H1 (cell line): ENCODE measurements at regions not wholly inside any gene's neighbourhood (a gene's known extent, or its start where the extent isn't known, plus 50 kb on each side); places are given as distances from the start of the nearest gene placed in this dataset.

Experiments used
- CTCF ChIA-PET: fragments of 300-600 bp; sonication (Branson Sonifier 250); formaldehyde crosslinking; loops from one replicate; lab custom pipeline; 2021; ENCODE audit not compliant: partially characterized antibody; lab: Charles Lee
- POLR2A ChIA-PET: fragments of 300-600 bp; sonication (Branson Sonifier 250); formaldehyde crosslinking; loops from one replicate; lab custom pipeline; 2021; ENCODE audit warnings: inconsistent platforms; ENCODE audit not compliant: partially characterized antibody; lab: Charles Lee
- DNase-seq, 2 experiments: peaks; one replicate each; pipeline versions ENCODE4 v3.0.0 to v3.0.0-alpha.2; 2010 to 2022; ENCODE audit warnings: low spot score in 2 of 2, low read depth in 1 of 2, mixed read lengths in 1 of 2
- FAIRE-seq: peaks from 2 replicates; lab custom pipeline; 2011; peaks lifted over from hg19 to GRCh38; lab: Jason Lieb, UNC
- H2AFZ ChIP-seq: 2 replicates; pipeline ENCODE4 v1.8.1; 2012; ENCODE audit warnings: low read length, inconsistent platforms
- H2AK5ac ChIP-seq: 2 replicates; pipeline ENCODE4 v1.6.1; 2013; ENCODE audit warnings: low read depth, low read length
- H2BK120ac ChIP-seq: replicated peaks from 2 replicates; pipeline ENCODE3; 2013; ENCODE audit warnings: low read depth, low read length, inconsistent platforms
- H2BK12ac ChIP-seq: 2 replicates; pipeline ENCODE4 v1.6.1; 2013; ENCODE audit warnings: low read depth, low read length
- H2BK15ac ChIP-seq: 2 replicates; pipeline ENCODE4 v1.6.1; 2013; ENCODE audit warnings: low read length
- H2BK20ac ChIP-seq: 2 replicates; pipeline ENCODE4 v1.6.1; 2013; ENCODE audit warnings: low read length
- H2BK5ac ChIP-seq: 2 replicates; pipeline ENCODE4 v1.6.1; 2013; ENCODE audit warnings: low read depth, low read length
- H3K14ac ChIP-seq: 2 replicates; pipeline ENCODE4 v1.6.1; 2013; ENCODE audit warnings: inconsistent platforms; ENCODE audit not compliant: insufficient read length
- H3K18ac ChIP-seq: 2 replicates; pipeline ENCODE4 v1.6.1; 2013; ENCODE audit warnings: low read length; ENCODE audit errors: extremely low read depth
- H3K23ac ChIP-seq: 2 replicates; pipeline ENCODE4 v1.6.1; 2013; ENCODE audit warnings: inconsistent platforms; ENCODE audit not compliant: insufficient read length
- H3K23me2 ChIP-seq: 2 replicates; pipeline ENCODE4 v1.6.1; 2013; ENCODE audit warnings: low read depth, low read length
- H3K27ac ChIP-seq: 2 replicates; pipeline ENCODE4 v1.6.1; 2011; ENCODE audit warnings: low read depth, low read length, inconsistent platforms
- H3K27me3 ChIP-seq, 4 experiments: replicated peaks in 1 of 4; 1 replicate in 1 of 4; 2 replicates in 3 of 4; pipeline versions ENCODE4 v1.6.1 to v1.8.1; 2011 to 2013; ENCODE audit warnings: low read length in 3 of 4, mild to moderate bottlenecking in 3 of 4, inconsistent platforms in 2 of 4, mixed read lengths in 2 of 4, moderate library complexity in 1 of 4; ENCODE audit not compliant: control insufficient read depth in 3 of 4, insufficient read depth in 3 of 4; ENCODE audit errors: extremely low read depth in 1 of 4
- H3K36me3 ChIP-seq, 4 experiments: 2 replicates each; pipeline versions ENCODE4 v1.6.1 to v1.8.1; 2011 to 2013; ENCODE audit warnings: mild to moderate bottlenecking in 4 of 4, low read length in 3 of 4, moderate library complexity in 2 of 4, control low read depth in 1 of 4, inconsistent platforms in 1 of 4; ENCODE audit not compliant: insufficient read depth in 4 of 4, control insufficient read depth in 2 of 4
- H3K4ac ChIP-seq: replicated peaks from 2 replicates; pipeline ENCODE3; 2013; ENCODE audit warnings: low read length, low read depth, mixed read lengths, inconsistent platforms; ENCODE audit not compliant: insufficient read length
- H3K4me1 ChIP-seq, 4 experiments: replicated peaks in 1 of 4; 1 replicate in 1 of 4; 2 replicates in 3 of 4; pipeline versions ENCODE4 v1.6.1 to v1.8.1; 2011 to 2013; ENCODE audit warnings: low read length in 3 of 4, inconsistent platforms in 2 of 4, mixed read lengths in 1 of 4; ENCODE audit not compliant: insufficient read depth in 4 of 4, control insufficient read depth in 3 of 4
- H3K4me2 ChIP-seq, 2 experiments: 2 replicates each; pipeline versions ENCODE4 v1.6.1 to v1.8.1; 2011 to 2013; ENCODE audit warnings: low read depth in 2 of 2, low read length in 2 of 2, control low read depth in 1 of 2, inconsistent platforms in 1 of 2, mild to moderate bottlenecking in 1 of 2; ENCODE audit not compliant: insufficient read depth in 1 of 2
- H3K4me3 ChIP-seq, 4 experiments: fragments of 200-600, 300-600 bp in 1 of 4; sonication (generic), shearing (Covaris generic), sonication (Bioruptor Twin) in 1 of 4; 2 replicates each; pipeline versions ENCODE4 v1.5.1 to v1.8.1; 2011 to 2016; ENCODE audit warnings: low read length in 4 of 4, low read depth in 3 of 4, control low read depth in 2 of 4, inconsistent platforms in 2 of 4, mild to moderate bottlenecking in 2 of 4, mixed read lengths in 1 of 4, moderate library complexity in 1 of 4; ENCODE audit not compliant: insufficient read depth in 2 of 4; ENCODE audit errors: extremely low read depth in 1 of 4
- H3K56ac ChIP-seq: replicated peaks from 2 replicates; pipeline ENCODE3; 2013; ENCODE audit warnings: low read depth, mild to moderate bottlenecking, mixed read lengths, low read length, inconsistent platforms; ENCODE audit not compliant: insufficient read length
- H3K79me1 ChIP-seq: 2 replicates; pipeline ENCODE4 v1.6.1; 2013; ENCODE audit warnings: low read depth, low read length, control low read depth
- H3K79me2 ChIP-seq, 2 experiments: 2 replicates each; pipeline versions ENCODE4 v1.6.1 to v1.8.1; 2012 to 2013; ENCODE audit warnings: low read length in 2 of 2, mild to moderate bottlenecking in 2 of 2, inconsistent platforms in 1 of 2; ENCODE audit not compliant: insufficient read depth in 2 of 2, control insufficient read depth in 1 of 2
- H3K9ac ChIP-seq, 4 experiments: replicated peaks in 1 of 4; 1 replicate in 1 of 4; 2 replicates in 3 of 4; pipeline versions ENCODE4 v1.6.1 to v1.8.1; 2011 to 2013; ENCODE audit warnings: low read depth in 3 of 4, low read length in 3 of 4, control low read depth in 2 of 4, mild to moderate bottlenecking in 2 of 4, moderate library complexity in 2 of 4, inconsistent platforms in 1 of 4; ENCODE audit errors: extremely low read depth in 1 of 4
- H3K9me3 ChIP-seq, 2 experiments: 2 replicates each; pipeline versions ENCODE4 v1.6.1 to v1.8.1; 2012 to 2013; ENCODE audit warnings: mild to moderate bottlenecking in 2 of 2, moderate library complexity in 2 of 2, control low read depth in 1 of 2, inconsistent platforms in 1 of 2, low read depth in 1 of 2, low read length in 1 of 2, mixed read lengths in 1 of 2; ENCODE audit not compliant: insufficient read depth in 2 of 2
- H4K20me1 ChIP-seq, 2 experiments: replicated peaks in 1 of 2; 2 replicates each; pipeline versions ENCODE3 to v1.8.1; 2011 to 2013; ENCODE audit warnings: inconsistent platforms in 2 of 2, low read length in 2 of 2, mild to moderate bottlenecking in 1 of 2; ENCODE audit not compliant: insufficient read depth in 2 of 2, control insufficient read depth in 1 of 2
- H4K5ac ChIP-seq: 2 replicates; pipeline ENCODE4 v1.6.1; 2013; ENCODE audit warnings: low read length, low read depth, mixed read lengths, inconsistent platforms; ENCODE audit not compliant: insufficient read length
- H4K8ac ChIP-seq: 2 replicates; pipeline ENCODE4 v1.8.0; 2013; ENCODE audit warnings: mild to moderate bottlenecking, moderate library complexity, low read length, inconsistent platforms; ENCODE audit not compliant: insufficient read depth; ENCODE audit errors: extremely low read depth
- H4K91ac ChIP-seq: replicated peaks from 2 replicates; pipeline ENCODE3; 2013; ENCODE audit warnings: low read length, mixed read lengths, inconsistent platforms; ENCODE audit not compliant: insufficient read length
- HDAC2 ChIP-seq, 2 experiments: fragments of 300-600 bp in 1 of 2; sonication (generic) in 1 of 2; IDR thresholded peaks; 2 replicates each; pipeline ENCODE4 v1.6.1; 2011 to 2012; ENCODE audit warnings: low read depth in 2 of 2, low read length in 2 of 2, mild to moderate bottlenecking in 2 of 2, moderate library complexity in 2 of 2, borderline replicate concordance in 1 of 2, inconsistent platforms in 1 of 2
- MAFK ChIP-seq: IDR thresholded peaks from 2 replicates; pipeline ENCODE4 v1.6.1; 2012; ENCODE audit warnings: low read depth, mild to moderate bottlenecking, improper control_type of control experiment, low read length
- PHF8 ChIP-seq: fragments of 200-600 bp; sonication (generic); conservative IDR thresholded peaks from 2 replicates; pipeline ENCODE4 v1.7.1; 2012; ENCODE audit warnings: low read depth, mild to moderate bottlenecking, inconsistent platforms, low read length, moderate library complexity
- POLR2AphosphoS5 ChIP-seq: IDR thresholded peaks from 2 replicates; pipeline ENCODE4 v1.6.1; 2011; ENCODE audit warnings: low read depth, low read length
- POU5F1 ChIP-seq: IDR thresholded peaks from 2 replicates; pipeline ENCODE4 v1.6.1; 2011; ENCODE audit warnings: low read depth, mild to moderate bottlenecking, low read length, moderate library complexity
- RFX5 ChIP-seq: IDR thresholded peaks from 2 replicates; pipeline ENCODE4 v1.6.1; 2011; ENCODE audit warnings: low read depth, low read length, improper control_type of control experiment, borderline replicate concordance
- SRF ChIP-seq: IDR thresholded peaks from 2 replicates; pipeline ENCODE4 v1.6.1; 2011; ENCODE audit warnings: mild to moderate bottlenecking, low read depth, low read length, moderate library complexity
- WGBS, 2 experiments: shearing (Covaris generic) in 1 of 2; methylation state at CpG; one replicate each; pipeline versions ENCODE4 v1.1.6 to v1.1.7; 2013 to 2015; ENCODE audit warnings: low lambda C conversion rate in 2 of 2, mixed read lengths in 2 of 2, inconsistent platforms in 1 of 2, low coverage in 1 of 2, missing lambda C conversion rate in 1 of 2; ENCODE audit not compliant: insufficient replicate concordance in 2 of 2, insufficient coverage in 1 of 2, insufficient read length in 1 of 2; ENCODE audit errors: extremely low coverage in 1 of 2, missing lambda C conversion rate in 1 of 2; 5-methylcytosine and 5-hydroxymethylcytosine counted together

DNA sequence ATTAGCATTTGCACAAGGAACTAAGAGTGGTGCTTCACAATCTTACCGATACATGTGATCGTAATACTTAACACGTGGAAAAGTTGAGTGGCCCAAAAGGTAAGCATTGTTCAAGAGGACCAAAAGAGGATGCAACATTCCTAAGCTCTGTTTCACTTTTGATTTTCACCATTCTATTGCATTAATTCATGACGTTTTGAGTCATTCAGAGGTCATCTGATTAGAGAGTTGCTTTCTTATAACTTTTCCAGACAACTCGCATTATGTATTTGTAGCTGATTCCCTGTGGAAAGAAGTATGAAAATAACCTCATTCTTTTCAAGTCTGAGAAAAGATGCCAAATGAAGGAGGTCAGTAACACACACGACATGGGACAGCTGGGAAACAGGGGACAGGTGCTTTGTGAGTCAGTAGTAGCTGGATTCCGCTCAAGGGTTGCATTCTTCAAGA is 344.4 kb downstream of the RND3 start:
- no peak overlapping the region for H2BK12ac ChIP-seq
- H4K91ac ChIP-seq, result no peak overlapping the region
- no peak overlapping the region for H3K14ac ChIP-seq
- no peaks in the 10 kb centered on the region for H3K23me2 ChIP-seq
- H2AFZ ChIP-seq, result no peak overlapping the region
- ChIA-PET CTCF (interaction anchor here (0.6 kb wide), 1 partner anchor 1698 kb away, joined by 4 read pairs; no protein-coding TSS in a partner anchor), POLR2A (no interaction called here)
- H4K20me1 ChIP-seq, result no peaks in the 10 kb centered on the region
- FAIRE-seq (no peak), DNase-seq (no peak)
- no peak overlapping the region for H4K8ac ChIP-seq
- H3K79me1 ChIP-seq, result no peaks in the 10 kb centered on the region
- no peak overlapping the region for H2BK5ac ChIP-seq
- no peak overlapping the region for H3K18ac ChIP-seq
- no peak overlapping the region for H2BK15ac ChIP-seq
- H3K79me2 ChIP-seq, result no peaks in the 10 kb centered on the region
- no peak overlapping the region for H3K4me2 ChIP-seq
- no peak overlapping the region for H2AK5ac ChIP-seq
- H3K56ac ChIP-seq, result no peak overlapping the region
- H2BK20ac ChIP-seq, result no peak overlapping the region
- H3K4me3 ChIP-seq, result no peak overlapping the region
- no peak overlapping the region for H4K5ac ChIP-seq
- no peak overlapping the region for H2BK120ac ChIP-seq
- WGBS, 2 experiments, result 79% methylated on average over 7 of the region's 7 CpGs; no CpG with 5 or more reads in 1 of the 2 experiments
- H3K36me3 ChIP-seq, result peaks cover 0 to 5% (median 0%) of the 10 kb centered on the region in 4 experiments; a peak in 2 of 8 replicates
- H3K27me3 ChIP-seq, result no peaks in the 10 kb centered on the region
- H3K9me3 ChIP-seq, result peaks cover 6 to 7% of the 10 kb centered on the region in 2 experiments; a peak in 2 of 4 replicates
- no peak overlapping the region for H3K9ac ChIP-seq
- no peak overlapping the region for H3K27ac ChIP-seq
- no peaks in the 10 kb centered on the region for H3K4me1 ChIP-seq
- H3K23ac ChIP-seq, result no peak overlapping the region
- no peak overlapping the region for H3K4ac ChIP-seq
- no peak for TF ChIP-seq SRF
- no peak for TF ChIP-seq MAFK
- TF ChIP-seq RFX5, result no peak
- no peak for TF ChIP-seq POLR2AphosphoS5
- TF ChIP-seq POU5F1, result no peak
- TF ChIP-seq PHF8, result no peak
- no peak for TF ChIP-seq HDAC2 (IDR thresholded peaks at IDR 0.05; ENCODE audit: borderline replicate concordance in 1 of 2, low read depth in 2 of 2, low read length in 2 of 2)
